GM12873 (cell line): ENCODE measurements at regions not wholly inside any gene's neighbourhood (a gene's known extent, or its start where the extent isn't known, plus 50 kb on each side); places are given as distances from the start of the nearest gene placed in this dataset.

Experiments used
- TF ChIP-seq, protein P1 (sequence below): IDR thresholded peaks from 2 replicates; pipeline ENCODE4 v1.5.1; 2012; ENCODE audit warnings: low read depth, mild to moderate bottlenecking, moderate library complexity, low read length, control low read depth; ENCODE audit not compliant: insufficient read depth; ENCODE audit errors: missing control alignments

DNA sequence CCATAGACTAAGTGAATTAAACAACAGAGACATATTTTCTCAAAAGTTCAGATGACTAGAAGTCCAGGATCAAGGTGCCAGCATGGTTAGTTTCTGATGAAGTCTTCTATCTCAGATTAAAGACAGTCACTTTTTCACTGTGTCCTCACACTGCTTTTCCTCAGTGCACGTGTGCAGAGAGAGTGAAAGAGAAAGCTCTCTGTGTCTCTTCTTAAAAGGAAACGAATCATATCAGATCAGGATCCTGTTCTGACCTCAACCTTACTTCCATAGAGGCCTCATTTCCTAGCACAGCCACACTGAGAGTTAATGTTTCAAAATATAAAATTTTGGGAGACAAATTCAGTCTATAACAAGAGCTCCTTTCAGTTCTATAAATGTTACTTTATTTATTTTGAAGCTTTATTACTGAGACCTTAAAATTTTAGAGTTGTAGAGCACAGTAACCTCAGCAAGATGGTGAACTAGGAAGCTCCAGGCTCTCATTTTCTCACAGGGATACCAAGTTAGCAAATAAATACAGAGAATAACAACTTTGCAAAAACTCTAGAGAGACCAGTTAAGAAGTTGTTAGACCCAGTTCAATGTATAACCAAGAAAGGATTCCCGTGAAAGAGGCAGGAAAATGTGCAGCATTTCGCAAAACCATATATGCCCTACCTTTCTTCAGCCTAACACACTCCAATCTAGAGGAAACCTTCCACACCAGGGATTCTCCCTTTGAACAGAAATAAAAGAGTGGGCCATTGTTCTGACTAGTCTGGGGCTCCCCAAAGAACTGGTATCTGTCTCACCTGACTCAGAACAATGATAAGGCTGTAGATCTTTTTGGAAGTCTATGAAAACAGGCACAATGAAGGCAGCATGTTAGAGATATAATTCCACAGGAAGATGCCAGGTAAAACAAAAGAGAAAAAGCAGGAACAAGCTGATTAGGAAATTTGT is 372.2 kb downstream of the MRPL39 start:
- TF ChIP-seq, protein P1, sequence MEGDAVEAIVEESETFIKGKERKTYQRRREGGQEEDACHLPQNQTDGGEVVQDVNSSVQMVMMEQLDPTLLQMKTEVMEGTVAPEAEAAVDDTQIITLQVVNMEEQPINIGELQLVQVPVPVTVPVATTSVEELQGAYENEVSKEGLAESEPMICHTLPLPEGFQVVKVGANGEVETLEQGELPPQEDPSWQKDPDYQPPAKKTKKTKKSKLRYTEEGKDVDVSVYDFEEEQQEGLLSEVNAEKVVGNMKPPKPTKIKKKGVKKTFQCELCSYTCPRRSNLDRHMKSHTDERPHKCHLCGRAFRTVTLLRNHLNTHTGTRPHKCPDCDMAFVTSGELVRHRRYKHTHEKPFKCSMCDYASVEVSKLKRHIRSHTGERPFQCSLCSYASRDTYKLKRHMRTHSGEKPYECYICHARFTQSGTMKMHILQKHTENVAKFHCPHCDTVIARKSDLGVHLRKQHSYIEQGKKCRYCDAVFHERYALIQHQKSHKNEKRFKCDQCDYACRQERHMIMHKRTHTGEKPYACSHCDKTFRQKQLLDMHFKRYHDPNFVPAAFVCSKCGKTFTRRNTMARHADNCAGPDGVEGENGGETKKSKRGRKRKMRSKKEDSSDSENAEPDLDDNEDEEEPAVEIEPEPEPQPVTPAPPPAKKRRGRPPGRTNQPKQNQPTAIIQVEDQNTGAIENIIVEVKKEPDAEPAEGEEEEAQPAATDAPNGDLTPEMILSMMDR, result no peak

DNA sequence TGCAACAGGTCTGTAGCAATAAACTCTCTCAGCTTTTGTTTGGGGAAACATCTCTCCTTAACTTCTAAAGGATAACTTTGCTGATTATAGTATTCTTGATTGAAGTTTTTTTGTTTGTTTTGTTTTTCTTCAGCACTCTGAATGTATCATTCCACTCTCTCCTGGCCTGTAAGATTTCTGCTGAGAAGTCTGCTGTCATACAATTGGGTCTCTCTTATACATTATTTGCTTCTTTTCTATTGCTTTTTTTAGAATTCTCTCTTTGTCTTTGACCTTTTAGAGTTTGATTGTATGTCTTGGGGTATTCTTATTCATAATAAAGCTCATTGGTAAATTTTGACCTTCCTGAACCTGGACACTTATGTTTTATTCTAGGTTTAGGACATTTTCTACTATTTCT is 386.3 kb downstream of the MRPL39 start:
- TF ChIP-seq, protein P1, result no peak

DNA sequence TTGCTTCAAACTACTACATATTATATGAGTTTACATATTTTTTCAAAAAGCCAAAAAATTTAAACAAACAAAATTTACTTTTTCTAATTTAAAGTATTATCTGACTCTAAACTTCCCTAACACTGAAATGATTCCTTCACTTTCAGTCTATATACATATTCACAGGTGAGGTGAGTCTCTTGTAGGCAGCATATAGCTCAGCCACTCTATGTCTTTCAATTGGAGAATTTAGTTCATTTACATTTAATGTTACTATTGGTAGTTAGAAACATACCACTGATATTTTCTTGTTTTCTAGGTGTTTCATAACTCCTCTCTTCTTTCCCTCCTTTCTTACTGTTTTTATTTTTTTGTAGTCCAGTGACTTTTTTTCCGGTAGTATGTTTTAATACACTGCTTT is 387.1 kb downstream of the MRPL39 start:
- TF ChIP-seq, protein P1, result no peak

DNA sequence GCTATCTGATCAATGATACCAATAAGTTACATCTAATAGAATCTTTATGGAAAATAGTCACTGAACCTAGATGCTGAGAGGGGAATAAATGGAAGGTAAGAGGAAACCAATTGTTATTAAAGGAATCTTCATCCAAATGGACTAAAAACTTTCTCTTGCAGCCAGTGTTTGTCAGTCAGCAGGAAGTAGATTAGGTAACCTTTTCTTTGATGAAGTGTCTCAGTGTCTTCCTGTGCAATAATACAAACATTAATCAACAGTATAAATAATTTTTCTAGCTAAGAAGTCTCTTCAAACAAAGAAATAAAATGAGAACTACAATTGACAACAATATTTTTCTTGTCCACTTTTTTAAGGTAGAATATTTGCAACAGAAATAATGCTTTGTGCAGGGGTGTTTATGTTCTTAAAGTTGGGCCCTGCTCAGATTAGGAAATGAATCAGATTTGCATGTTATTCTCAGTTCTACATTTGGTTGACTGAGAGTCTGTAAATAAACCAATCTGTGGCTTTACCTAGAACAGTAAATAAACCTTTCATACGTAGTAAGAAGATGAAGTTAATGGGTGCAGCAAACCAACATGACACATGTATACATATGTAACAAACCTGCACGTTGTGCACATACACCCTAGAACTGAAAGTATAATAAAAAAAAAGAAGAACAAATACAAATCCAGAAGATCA is 391.4 kb downstream of the MRPL39 start:
- TF ChIP-seq, protein P1, result no peak

DNA sequence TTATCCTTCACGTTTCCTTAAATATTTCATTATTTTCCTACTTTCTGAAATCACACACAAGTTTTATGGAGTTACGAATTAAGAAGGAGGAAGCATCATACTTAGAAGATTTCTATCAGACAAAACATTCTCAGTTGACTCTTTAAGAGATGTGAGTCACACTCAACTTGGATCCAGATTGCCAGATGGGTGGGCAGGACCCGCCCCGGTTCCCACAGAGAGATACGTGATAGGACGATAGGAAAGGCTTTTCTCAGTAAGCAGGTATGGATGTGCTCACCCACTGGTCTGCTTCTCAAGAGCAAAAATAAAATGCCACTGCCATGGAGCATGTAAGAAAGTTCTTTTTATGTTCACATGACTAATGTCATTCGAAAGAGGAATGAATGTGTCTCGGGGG is 392.6 kb downstream of the MRPL39 start:
- TF ChIP-seq, protein P1, result no peak

- TF ChIP-seq, protein P1, result no peak
These were observed 407.3 kb downstream of the MRPL39 start for GRCh38 chr21:25199944-25200343.

DNA sequence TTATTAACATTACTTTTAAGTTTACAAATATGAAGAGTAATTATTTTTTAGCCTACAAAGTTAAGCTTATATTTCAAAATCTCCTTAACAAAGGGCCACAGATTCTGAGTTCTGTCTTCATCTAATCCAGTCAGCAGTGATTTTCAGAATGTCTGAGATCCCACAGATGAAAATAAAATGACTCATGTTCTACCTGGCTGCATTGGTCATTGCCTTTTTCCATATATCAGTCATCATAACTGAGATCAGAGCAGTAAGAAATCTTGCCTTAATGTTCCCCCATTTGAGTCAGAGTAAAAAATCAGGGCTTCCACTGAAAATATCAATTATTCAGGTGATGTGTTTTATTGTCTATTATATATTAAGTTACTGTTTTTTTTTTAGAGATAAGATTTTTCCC is 416.1 kb downstream of the MRPL39 start:
- TF ChIP-seq, protein P1, result no peak
